HPDE6-E6E7 (cell line): ENCODE measurements at regions not wholly inside any gene's neighbourhood (a gene's known extent, or its start where the extent isn't known, plus 50 kb on each side); places are given as distances from the start of the nearest gene placed in this dataset.

Experiments used
- DNase-seq: peaks from one replicate; pipeline ENCODE4 v3.0.0; 2011; ENCODE audit warnings: missing footprints; ENCODE audit errors: extremely low spot score

GRCh38 chr3:144221761-144222160, 250.1 kb downstream of the DIPK2A start:
- no peak for DNase-seq

- no peak for DNase-seq
Observed at GRCh38 chr3:144229330-144229729, 257.7 kb downstream of the DIPK2A start.

GRCh38 chr3:144229953-144230352, 258.3 kb downstream of the DIPK2A start:
- DNase-seq = no peak

- DNase-seq = no peak
Observed at GRCh38 chr3:144235489-144235888, 263.9 kb downstream of the DIPK2A start.

GRCh38 chr3:144237351-144237750, 265.7 kb downstream of the DIPK2A start:
- no peak for DNase-seq

- DNase-seq = no peak
Observed at GRCh38 chr3:144241404-144241803, 269.8 kb downstream of the DIPK2A start.

- no peak for DNase-seq
Observed at GRCh38 chr3:144242747-144243146, 271.1 kb downstream of the DIPK2A start.

GRCh38 chr3:144244662-144245061, 273.0 kb downstream of the DIPK2A start:
- no peak for DNase-seq

- no peak for DNase-seq
Observed at GRCh38 chr3:144252896-144253295, 281.3 kb downstream of the DIPK2A start.

DNA sequence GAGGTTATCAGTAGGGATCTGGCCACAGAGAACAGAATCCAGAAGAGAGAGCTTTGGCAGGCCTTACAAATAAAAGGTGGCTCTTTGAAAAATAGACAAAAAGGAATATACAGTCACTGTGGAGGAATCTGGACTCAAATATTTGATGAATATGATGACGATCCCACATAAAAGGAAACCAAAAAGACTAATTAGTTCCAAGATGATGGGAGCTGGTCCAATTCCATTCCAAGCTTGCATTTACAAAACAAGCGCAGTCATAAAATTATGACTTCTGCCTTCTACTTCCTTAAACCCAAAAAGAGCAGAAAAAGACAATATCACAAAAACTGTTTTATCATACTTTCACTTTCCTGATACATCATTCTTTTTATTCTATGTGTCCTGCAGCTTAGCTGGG, 285.8 kb downstream of the DIPK2A start:
- DNase-seq = no peak

- no peak for DNase-seq
Observed at GRCh38 chr3:144259267-144259666, 287.6 kb downstream of the DIPK2A start.

GRCh38 chr3:144263706-144264105, 292.1 kb downstream of the DIPK2A start:
- DNase-seq = no peak

GRCh38 chr3:144264350-144264749, 292.7 kb downstream of the DIPK2A start:
- DNase-seq = no peak

DNA sequence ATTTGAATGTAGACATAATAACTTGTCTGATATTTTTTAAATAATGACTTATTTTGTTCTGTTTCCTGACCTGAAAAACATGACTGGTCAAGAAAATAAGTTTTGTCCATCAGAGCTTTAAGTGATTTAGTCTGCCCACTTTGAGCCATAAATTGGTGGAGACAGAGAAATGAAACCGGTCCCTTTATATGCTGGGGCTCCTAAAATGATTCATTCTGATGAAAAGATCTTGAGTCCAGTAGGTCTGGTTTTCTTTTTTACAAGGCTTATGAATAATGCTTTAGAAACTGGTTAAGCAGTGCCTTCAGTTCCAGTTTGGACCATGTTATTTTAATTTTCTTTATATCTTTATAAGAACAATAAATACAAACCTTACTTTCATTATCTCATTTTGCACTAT, 293.2 kb downstream of the DIPK2A start:
- DNase-seq = no peak

DNA sequence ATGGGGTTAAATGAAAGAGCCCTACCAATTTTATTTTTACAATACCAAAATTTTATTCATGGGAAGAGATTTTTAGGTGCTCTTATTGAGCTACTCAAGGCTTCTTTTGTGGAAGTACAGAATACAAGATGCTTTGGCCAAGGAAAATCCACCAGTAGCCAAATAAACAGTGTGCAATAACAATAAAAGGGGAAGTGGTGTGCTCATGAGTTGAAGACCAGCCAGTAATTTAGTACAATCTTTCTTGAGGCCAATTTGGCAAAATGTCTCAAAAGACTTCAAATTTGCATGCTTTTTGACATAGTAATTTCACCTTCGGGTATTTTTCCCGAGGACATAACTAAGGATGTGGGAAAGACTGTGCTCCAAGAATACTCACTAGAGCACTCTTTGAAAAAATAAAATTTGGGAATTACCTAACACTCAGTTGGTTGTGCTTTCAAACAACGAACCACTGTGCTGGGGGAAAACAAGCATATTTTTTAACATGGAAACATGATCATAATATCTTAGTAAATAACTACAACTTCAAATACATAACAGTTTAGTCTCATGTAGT, 294.0 kb downstream of the DIPK2A start:
- DNase-seq = no peak

DNA sequence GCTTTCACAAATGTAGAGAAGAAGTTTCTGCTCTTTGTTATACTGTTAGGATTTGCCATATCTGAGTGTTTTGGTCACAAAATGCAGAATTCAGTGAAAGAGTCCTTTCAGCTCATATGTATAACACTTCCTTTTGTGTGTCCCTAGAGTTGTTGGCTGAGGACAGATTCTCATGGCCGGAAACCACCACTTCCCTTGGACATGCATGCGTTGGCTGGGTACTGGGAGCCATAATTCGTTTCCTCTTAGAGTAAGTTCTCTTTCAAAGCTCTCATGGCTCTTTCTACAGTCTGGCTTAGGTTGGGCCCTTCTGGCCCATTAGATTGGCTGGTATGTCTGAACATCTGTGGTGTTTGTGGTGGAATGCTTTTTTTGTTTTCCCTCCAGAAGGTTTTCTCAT, 298.5 kb downstream of the DIPK2A start:
- DNase-seq = no peak

DNA sequence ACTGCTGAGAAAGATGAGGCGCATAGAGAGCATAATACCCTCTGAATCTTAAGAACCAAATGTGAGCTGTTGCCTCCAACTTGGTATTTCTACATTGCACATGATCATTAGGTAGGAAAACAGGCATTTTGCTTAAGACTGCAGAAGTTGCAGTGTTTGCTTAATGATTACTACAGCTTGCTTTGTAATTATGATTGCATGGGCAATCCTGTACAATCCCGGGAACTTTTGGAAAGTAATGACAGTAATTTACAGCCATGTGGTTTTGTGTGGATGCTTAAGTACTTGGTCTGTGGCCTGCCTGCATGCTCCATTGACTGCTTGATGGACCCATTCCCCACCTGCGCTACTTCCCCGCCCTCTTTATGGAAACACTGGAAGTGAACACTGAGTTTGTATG, 301.1 kb downstream of the DIPK2A start:
- DNase-seq = no peak

DNA sequence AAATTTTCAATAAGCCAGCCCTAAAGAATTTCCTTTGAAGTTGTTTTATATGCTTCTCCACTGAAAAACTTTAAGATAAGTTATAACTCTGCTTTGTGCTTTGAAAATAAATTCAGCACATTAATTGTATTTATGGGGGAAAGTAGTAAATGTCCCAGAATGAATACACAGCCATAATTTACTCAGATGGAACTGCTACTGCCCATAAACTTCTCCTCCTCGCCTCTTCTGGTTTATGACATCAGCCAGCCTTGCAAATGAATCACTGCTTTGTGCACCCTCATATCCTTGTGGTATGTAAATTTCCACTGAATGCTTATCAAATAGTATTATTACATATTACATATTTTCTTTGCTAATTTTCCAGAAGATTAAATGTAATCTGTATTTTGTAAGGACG, 302.0 kb downstream of the DIPK2A start:
- DNase-seq = no peak

DNA sequence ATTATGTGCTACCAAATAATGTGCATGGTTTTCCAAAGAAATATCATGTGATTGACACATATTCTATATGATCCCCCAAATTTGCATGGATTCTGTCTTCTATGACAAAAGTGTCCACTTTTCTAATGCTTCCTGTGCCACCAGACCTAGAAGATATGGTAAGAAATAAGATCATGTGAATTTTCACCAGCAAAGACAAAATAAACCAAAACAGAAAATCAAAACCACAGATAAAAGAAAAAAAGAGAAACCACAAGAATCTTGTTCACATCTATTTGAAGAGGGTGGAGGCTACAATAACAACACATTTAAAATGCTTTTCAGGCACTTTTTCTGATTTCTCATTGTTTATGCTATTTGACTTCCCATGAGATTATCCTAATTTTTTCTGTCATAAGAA, 303.4 kb downstream of the DIPK2A start:
- DNase-seq = no peak

DNA sequence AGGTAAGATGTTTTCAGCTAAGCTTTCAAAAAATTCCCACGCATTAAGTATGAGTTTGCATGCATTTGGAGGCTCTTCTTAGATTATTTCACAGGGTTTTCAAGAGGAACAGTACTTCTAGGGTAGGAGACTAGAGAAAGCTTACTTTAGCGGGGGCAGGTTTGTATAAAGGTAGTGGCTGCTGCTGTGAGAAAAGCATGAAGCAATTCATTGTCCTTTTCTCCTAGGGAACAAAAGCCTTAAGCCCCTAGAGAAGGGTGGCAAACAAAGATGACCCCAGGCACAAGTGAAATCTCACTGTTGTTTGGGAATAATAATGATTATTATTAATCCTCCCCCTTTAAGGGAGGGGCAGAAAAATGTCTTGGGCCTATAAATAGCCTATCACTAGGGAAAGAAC, 310.7 kb downstream of the DIPK2A start:
- no peak for DNase-seq

DNA sequence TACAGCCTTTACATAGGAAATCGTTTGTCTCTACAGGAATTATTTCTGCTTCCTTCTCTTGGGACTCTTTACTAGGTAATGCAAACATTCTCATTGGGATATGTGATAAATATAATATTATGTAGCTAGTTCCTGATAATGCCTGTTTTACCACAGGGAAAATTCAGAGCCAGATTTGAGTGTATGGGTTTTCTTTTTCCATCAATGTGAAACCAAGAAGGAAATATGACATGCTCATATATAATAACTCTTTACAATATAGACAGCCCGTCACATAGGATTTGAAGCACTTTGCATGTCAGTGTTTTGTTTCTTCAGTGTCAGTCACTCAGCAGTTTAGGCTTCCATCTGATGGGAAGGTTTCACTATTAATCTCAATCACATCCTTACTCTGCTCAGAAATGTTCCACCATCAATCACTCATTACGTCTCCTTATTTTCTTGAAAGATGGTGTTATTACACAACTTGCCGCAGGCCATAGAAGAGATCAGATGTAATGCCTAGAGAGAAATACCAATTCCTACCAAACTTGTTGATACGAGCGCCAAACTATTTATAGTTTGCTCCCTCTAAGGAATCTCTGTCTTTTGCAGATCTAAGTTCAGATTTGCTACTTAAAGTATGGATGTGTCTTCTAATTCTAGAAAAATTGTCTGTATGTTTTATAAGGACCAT, 314.8 kb downstream of the DIPK2A start:
- no peak for DNase-seq

GRCh38 chr3:144287001-144287400, 315.4 kb downstream of the DIPK2A start:
- no peak for DNase-seq

DNA sequence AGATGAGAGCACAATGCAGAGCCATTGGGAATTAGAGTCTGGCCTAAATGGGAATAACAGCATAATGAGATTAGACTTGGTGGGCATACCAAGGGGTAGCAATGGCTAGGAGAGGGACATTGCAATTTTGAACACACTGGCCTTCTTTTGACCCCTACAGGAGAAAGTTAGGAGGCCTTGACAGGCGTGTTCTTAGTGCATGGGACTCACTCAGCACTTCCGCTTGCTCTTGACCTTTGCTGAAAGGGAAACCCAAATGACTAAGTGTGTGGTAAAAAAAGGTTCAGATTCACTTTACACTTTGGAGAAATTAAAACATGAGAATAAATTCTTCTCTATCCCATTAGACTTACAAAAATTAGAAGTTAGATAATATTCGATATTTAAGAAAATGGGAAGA, 317.4 kb downstream of the DIPK2A start:
- DNase-seq = no peak
